Esophagus squamous epithelium (tissue), 5 donors: ENCODE measurements at regions not wholly inside any gene's neighbourhood (a gene's known extent, or its start where the extent isn't known, plus 50 kb on each side); places are given as distances from the start of the nearest gene placed in this dataset.
"Not testable (repeated sequence)": the region's sequence is repeated elsewhere in the genome, so short reads cannot be mapped to it uniquely, and the experiment has no call there.

Experiments used
- DNase-seq: peaks from one replicate; lab custom pipeline; 2025; lab: John Stamatoyannopoulos, UW
- H3K27ac ChIP-seq, 4 donors: fragments of 200-600 bp; sonication (generic); one replicate each; pipeline ENCODE4 v1.5.1; 2016 to 2019; ENCODE audit warnings: mild to moderate bottlenecking in 1 of 4
- H3K27me3 ChIP-seq, 4 donors: fragments of 200-600 bp; sonication (generic); 1 replicate in 3 of 4; 2 replicates in 1 of 4; pipeline versions ENCODE4 v1.5.1 to v1.6.0; 2017 to 2021; ENCODE audit warnings: antibody characterized with exemption in 1 of 4
- H3K36me3 ChIP-seq, 3 donors: fragments of 200-600 bp; sonication (generic); one replicate each; pipeline ENCODE4 v1.5.1; 2016 to 2019
- H3K4me1 ChIP-seq, 3 donors: fragments of 200-600 bp; sonication (generic); one replicate each; pipeline ENCODE4 v1.5.1; 2017 to 2019
- H3K4me3 ChIP-seq, 4 donors: fragments of 200-600 bp; sonication (generic); 1 replicate in 3 of 4; 2 replicates in 1 of 4; pipeline ENCODE4 v1.5.1; 2016 to 2019; ENCODE audit warnings: mild to moderate bottlenecking in 2 of 4, moderate library complexity in 1 of 4
- H3K9me3 ChIP-seq, 3 donors: fragments of 200-600 bp; sonication (generic); one replicate each; pipeline ENCODE4 v1.5.1; 2016 to 2019
- POLR2A ChIP-seq, 4 donors: fragments of 450-650 bp; IDR thresholded peaks; one replicate each; pipeline ENCODE4 v1.6.1; 2017; ENCODE audit warnings: antibody characterized with exemption in 4 of 4, mild to moderate bottlenecking in 4 of 4, moderate library complexity in 3 of 4
- WGBS, 2 donors: methylation state at CpG; one replicate each; pipeline ENCODE4 v1.1.5; 2018; 5-methylcytosine and 5-hydroxymethylcytosine counted together
- intact Hi-C: fragments of 100-400 bp; cut with DNase I; formaldehyde crosslinking; loops from one replicate; pipeline ENCODE4 v1.15.0; 2022
- TF ChIP-seq, protein P1 (sequence below), 6 experiments: fragments of 450-650 bp in 4 of 6; fragments of 200-600 bp in 2 of 6; sonication (generic) in 2 of 6; IDR thresholded peaks; one replicate each; pipeline ENCODE4 v1.5.1; 2016 to 2019; ENCODE audit warnings: antibody characterized with exemption in 6 of 6, mild to moderate bottlenecking in 4 of 6, moderate library complexity in 4 of 6
- donor health status: DM: yes; HTN: yes; CAD: no.

DNA sequence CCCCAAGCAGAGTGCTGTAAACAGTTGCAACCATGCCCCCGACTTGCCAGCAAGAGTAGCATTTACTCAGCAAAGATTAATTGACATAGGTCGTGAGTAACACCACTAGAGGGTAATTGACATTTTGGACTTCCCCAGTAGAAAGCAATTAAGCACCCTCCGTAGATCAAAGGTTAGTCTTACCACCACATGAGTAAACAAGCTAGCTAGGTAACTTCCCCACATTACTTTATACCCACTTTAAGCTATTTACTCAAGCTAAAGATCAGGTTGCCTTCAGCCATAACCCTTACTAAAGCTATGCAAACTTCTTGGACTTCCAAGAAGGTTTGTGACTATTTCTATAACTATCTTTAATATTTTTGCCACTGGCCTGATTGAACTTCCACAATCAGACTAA, 1072.7 kb downstream of the OTOL1 start:
- no peak for DNase-seq
- 15 to 25% methylated on average over 3 of the region's 3 CpGs for WGBS, 2 donors
- Histone ChIP-seq H3K27ac (no peak overlapping the region), H3K27me3 (no peaks in the 10 kb centered on the region), H3K36me3 (no peaks in the 10 kb centered on the region), H3K4me3 (no peak overlapping the region), H3K9me3 (no peaks in the 10 kb centered on the region), H3K4me1 (no peaks in the 10 kb centered on the region)
- intact Hi-C loops, result no loop called here
- TF ChIP-seq, protein P1, sequence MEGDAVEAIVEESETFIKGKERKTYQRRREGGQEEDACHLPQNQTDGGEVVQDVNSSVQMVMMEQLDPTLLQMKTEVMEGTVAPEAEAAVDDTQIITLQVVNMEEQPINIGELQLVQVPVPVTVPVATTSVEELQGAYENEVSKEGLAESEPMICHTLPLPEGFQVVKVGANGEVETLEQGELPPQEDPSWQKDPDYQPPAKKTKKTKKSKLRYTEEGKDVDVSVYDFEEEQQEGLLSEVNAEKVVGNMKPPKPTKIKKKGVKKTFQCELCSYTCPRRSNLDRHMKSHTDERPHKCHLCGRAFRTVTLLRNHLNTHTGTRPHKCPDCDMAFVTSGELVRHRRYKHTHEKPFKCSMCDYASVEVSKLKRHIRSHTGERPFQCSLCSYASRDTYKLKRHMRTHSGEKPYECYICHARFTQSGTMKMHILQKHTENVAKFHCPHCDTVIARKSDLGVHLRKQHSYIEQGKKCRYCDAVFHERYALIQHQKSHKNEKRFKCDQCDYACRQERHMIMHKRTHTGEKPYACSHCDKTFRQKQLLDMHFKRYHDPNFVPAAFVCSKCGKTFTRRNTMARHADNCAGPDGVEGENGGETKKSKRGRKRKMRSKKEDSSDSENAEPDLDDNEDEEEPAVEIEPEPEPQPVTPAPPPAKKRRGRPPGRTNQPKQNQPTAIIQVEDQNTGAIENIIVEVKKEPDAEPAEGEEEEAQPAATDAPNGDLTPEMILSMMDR (IDR thresholded peaks at IDR 0.05), result no peak
- no peak for TF ChIP-seq POLR2A (IDR thresholded peaks at IDR 0.05)

DNA sequence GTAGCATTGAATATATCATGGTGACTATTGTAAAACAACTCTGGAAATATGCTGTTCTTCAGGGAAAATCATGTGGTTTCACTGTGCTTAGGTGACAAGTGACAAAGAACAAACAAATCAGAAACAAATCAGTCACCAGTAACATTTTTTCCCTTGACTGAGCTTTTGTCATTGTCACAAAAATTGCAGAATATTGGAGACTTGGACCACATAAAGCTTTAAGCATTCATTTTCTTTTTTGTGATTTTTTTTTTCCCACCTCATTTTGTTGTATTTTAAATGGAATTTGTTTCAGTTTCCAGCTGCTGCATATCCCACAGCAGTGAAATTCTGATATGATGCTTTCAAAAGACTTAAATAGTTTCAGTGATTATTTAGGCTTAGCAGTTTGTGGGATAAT, 1088.4 kb downstream of the OTOL1 start:
- no peaks in the 10 kb centered on the region for H3K4me1 ChIP-seq
- no peaks in the 10 kb centered on the region for H3K9me3 ChIP-seq
- TF ChIP-seq, protein P1 (IDR thresholded peaks at IDR 0.05), result no peak
- no peak for TF ChIP-seq POLR2A (IDR thresholded peaks at IDR 0.05)
- H3K36me3 ChIP-seq, result no peaks in the 10 kb centered on the region
- no peak for DNase-seq
- H3K4me3 ChIP-seq, result no peak overlapping the region
- intact Hi-C loops, result no loop called here
- no peaks in the 10 kb centered on the region for H3K27me3 ChIP-seq
- H3K27ac ChIP-seq, result no peak overlapping the region

DNA sequence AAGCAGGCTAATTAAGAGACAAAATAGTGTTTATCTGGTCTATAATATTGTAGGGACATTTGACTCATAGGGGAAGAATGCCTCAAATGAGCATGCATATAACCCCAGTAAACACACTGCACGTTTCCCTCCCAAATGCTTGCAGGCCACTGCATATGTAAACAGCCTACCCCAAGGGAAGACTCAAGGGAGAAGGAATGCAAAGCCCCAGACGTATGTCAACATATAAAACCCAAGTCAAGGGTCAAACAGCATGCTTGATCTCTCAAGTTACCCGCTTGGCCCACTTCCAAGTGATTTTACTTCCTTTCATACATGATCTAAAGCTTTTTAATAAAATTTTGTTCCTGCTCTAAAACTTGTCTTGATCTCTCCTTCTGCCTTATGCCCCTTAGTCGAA, 1090.0 kb downstream of the OTOL1 start:
- Histone ChIP-seq H3K36me3 (no peaks in the 10 kb centered on the region), H3K27me3 (no peaks in the 10 kb centered on the region), H3K27ac (no peak overlapping the region), H3K9me3 (no peaks in the 10 kb centered on the region), H3K4me3 (no peak overlapping the region), H3K4me1 (no peaks in the 10 kb centered on the region)
- 48 to 51% methylated on average over 4 of the region's 4 CpGs for WGBS, 2 donors
- TF ChIP-seq, protein P1 (IDR thresholded peaks at IDR 0.05), result no peak
- TF ChIP-seq POLR2A (IDR thresholded peaks at IDR 0.05), result no peak
- DNase-seq, result no peak
- intact Hi-C loops, result no loop called here

DNA sequence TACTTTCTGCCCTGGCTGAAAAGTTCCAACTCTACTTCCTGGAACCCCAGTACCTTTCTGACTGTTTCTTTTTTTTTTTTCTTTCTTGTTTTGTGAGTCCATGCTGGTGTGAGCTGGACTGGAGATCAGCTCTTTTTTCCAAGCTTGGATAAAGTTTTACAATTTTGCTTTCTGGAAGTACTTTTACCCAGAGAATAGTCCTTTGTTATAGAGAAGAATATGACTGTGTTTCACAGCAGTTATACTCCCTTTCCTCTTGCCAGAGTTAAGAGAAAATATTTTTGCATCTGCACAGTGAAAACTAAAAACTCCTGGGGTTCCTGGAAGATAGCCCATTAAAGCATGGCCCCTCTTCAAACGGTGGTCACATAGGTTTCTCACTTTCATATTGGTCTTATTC, 1100.6 kb downstream of the OTOL1 start:
- Histone ChIP-seq H3K27ac (no peak overlapping the region), H3K36me3 (no peaks in the 10 kb centered on the region), H3K27me3 (no peaks in the 10 kb centered on the region), H3K4me1 (no peaks in the 10 kb centered on the region), H3K4me3 (no peak overlapping the region), H3K9me3 (peaks cover 0 to 11% (median 0%) of the 10 kb centered on the region in 3 donors)
- intact Hi-C loops, result no loop called here
- 21 to 32% methylated on average over 1 of the region's 1 CpG for WGBS, 2 donors
- no peak for DNase-seq
- TF ChIP-seq POLR2A (IDR thresholded peaks at IDR 0.05), result no peak
- TF ChIP-seq, protein P1 (IDR thresholded peaks at IDR 0.05), result no peak

DNA sequence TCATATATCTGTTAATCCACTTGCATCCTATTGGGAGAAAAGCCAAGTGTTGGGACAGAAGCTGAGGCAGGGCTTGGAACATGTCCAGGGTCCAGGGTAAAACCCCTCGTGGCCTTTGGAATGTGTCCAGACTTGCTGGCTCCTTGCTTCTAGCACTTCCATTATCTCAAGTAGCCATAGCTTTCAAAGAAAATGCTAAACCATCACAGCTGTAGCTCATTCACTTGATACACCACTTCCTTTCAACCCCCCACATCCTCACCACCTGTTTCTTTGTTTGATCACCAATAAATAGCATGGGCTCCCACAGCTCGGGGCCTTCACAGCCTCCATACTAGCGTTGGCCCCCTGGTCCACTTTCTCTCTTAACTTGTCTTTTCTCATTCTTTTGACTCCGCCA, 1101.9 kb downstream of the OTOL1 start:
- H3K27me3 ChIP-seq, DNase-seq, H3K4me3 ChIP-seq, H3K27ac ChIP-seq, H3K4me1 ChIP-seq, intact Hi-C loops, H3K36me3 ChIP-seq: not testable (repeated sequence)
- 31 to 33% methylated on average over 4 of the region's 4 CpGs for WGBS, 2 donors
- H3K9me3 ChIP-seq, result peaks cover 0 to 14% (median 0%) of the 10 kb centered on the region in 3 donors

DNA sequence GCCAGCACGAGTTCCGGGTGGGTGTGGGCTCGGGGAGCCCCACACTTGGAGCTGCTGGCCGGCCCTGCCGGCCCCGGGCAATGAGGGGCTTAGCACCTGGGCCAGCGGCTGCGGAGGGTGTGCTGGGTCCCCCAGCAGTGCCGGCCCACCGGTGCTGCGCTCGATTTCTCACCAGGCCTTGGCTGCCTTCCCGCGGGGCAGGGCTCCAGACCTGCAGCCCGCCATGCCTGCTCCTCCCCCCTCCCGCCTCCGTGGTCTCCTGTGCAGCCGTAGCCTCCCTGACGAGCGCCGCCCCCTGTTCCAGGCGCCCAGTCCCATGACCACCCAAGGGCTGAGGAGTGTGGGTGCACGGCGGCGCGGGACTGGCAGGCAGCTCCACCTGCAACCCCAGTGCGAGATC, 1103.1 kb downstream of the OTOL1 start:
- H3K27ac ChIP-seq, intact Hi-C loops, H3K4me3 ChIP-seq, H3K36me3 ChIP-seq, H3K27me3 ChIP-seq, DNase-seq, H3K4me1 ChIP-seq: not testable (repeated sequence)
- peaks cover 0 to 14% (median 0%) of the 10 kb centered on the region in 3 donors for H3K9me3 ChIP-seq
- 91% methylated on average over 6 of the region's 27 CpGs; no CpG with 5 or more reads in 1 of the 2 donors for WGBS, 2 donors
